ENCODE measurements at regions not wholly inside any gene's neighbourhood (a gene's known extent, or its start where the extent isn't known, plus 50 kb on each side); places are given as distances from the start of the nearest gene placed in this dataset.

DNA sequence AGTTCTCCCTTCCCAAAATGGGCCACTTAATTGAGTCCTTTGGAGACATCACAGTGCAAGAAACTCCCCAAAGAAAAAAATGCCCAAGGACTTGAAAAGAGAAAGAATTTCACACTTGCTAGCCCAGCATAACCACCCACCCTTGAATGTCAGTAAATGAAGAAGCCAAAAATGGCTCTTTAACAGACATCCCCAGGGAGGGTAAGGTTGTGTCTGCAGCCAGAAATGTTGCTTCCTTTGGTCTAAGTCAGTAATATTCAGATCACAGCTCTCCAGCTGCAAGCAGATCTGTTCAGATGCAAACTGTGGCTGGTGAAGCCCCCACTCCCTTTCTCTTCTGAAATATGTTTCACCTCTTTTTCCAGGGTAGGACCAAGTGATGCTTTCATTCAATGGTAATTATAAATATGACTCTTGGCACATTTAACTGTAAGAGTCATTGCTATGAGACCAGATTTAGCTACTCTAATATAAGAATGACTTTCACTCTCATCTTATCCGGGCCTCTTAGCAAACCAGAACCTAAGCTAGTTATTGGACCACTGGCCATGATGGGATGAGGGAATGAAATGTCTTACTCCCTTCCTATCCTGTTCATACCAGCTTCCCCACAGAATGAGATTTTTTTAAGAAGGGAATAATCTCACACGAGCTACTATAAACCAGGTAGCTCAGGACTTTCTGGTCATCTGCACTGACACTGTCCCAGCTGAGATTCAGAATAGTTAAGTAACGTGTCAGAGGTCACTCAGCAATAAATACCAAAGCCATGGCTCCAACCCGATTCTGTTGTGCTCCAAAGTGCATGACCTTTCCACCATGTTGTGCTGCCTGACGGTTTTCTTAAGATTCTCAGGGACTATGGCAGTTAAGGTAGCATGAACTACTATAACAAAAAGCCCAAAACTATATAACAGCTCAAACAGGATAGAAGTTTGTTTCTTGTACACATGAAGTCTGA is 234.1 kb downstream of the FOXO1 start:
- TF ChIP-seq, protein P1, sequence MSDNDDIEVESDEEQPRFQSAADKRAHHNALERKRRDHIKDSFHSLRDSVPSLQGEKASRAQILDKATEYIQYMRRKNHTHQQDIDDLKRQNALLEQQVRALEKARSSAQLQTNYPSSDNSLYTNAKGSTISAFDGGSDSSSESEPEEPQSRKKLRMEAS (IDR thresholded peaks at IDR 0.05; ENCODE audit: low read depth, low read length): no peak
- TF ChIP-seq, protein P2, sequence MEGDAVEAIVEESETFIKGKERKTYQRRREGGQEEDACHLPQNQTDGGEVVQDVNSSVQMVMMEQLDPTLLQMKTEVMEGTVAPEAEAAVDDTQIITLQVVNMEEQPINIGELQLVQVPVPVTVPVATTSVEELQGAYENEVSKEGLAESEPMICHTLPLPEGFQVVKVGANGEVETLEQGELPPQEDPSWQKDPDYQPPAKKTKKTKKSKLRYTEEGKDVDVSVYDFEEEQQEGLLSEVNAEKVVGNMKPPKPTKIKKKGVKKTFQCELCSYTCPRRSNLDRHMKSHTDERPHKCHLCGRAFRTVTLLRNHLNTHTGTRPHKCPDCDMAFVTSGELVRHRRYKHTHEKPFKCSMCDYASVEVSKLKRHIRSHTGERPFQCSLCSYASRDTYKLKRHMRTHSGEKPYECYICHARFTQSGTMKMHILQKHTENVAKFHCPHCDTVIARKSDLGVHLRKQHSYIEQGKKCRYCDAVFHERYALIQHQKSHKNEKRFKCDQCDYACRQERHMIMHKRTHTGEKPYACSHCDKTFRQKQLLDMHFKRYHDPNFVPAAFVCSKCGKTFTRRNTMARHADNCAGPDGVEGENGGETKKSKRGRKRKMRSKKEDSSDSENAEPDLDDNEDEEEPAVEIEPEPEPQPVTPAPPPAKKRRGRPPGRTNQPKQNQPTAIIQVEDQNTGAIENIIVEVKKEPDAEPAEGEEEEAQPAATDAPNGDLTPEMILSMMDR (IDR thresholded peaks at IDR 0.05; ENCODE audit: low read depth, low read length): no peak
- no peak for TF ChIP-seq POLR2A (IDR thresholded peaks at IDR 0.05; ENCODE audit: extremely low read depth, insufficient read length)

Measured in NB4 (cell line).